GM21390 (cell line): ENCODE measurements at regions not wholly inside any gene's neighbourhood (a gene's known extent, or its start where the extent isn't known, plus 50 kb on each side); places are given as distances from the start of the nearest gene placed in this dataset.

Experiments
- ATAC-seq: cut with Tn5 transposase; IDR thresholded peaks from one replicate; pipeline ENCODE4 v1.9.1; 2021; ENCODE audit not compliant: unreplicated experiment

- ATAC-seq = peak; percentile 99
Observed at GRCh38 chr12:25713264-25713663, 160.2 kb upstream of the LMNTD1 start.

- ATAC-seq = no peak
Observed at GRCh38 chr12:25714198-25714984, 161.3 kb upstream of the LMNTD1 start.

GRCh38 chr12:25715102-25715501 lies 162.0 kb upstream of the LMNTD1 start:
- no peak for ATAC-seq

GRCh38 chr12:25716842-25717241 lies 163.8 kb upstream of the LMNTD1 start:
- no peak for ATAC-seq

- no peak for ATAC-seq
Observed at GRCh38 chr12:25717552-25717951, 164.5 kb upstream of the LMNTD1 start.

- no peak for ATAC-seq
Observed at GRCh38 chr12:25718081-25718731, 165.1 kb upstream of the LMNTD1 start.

GRCh38 chr12:25719505-25719904 lies 166.4 kb upstream of the LMNTD1 start:
- no peak for ATAC-seq

GRCh38 chr12:25723336-25723735 lies 170.3 kb upstream of the LMNTD1 start:
- ATAC-seq = no peak

GRCh38 chr12:25723921-25724491 lies 170.9 kb upstream of the LMNTD1 start:
- no peak for ATAC-seq

GRCh38 chr12:25725470-25725869 lies 172.4 kb upstream of the LMNTD1 start:
- ATAC-seq = no peak

- no peak for ATAC-seq
Observed at GRCh38 chr12:25725931-25726330, 172.8 kb upstream of the LMNTD1 start.

GRCh38 chr12:25728056-25728595 lies 175.0 kb upstream of the LMNTD1 start:
- ATAC-seq = no peak

- no peak for ATAC-seq
Observed at GRCh38 chr12:25730489-25731349, 177.6 kb upstream of the LMNTD1 start.

GRCh38 chr12:25733541-25733940 lies 180.5 kb upstream of the LMNTD1 start:
- no peak for ATAC-seq

- peak; percentile 76 for ATAC-seq
Observed at GRCh38 chr12:25734529-25735180, 181.6 kb upstream of the LMNTD1 start.

- ATAC-seq = no peak
Observed at GRCh38 chr12:25740617-25741016, 187.5 kb upstream of the LMNTD1 start.

- ATAC-seq = no peak
Observed at GRCh38 chr12:25741917-25742316, 188.8 kb upstream of the LMNTD1 start.

GRCh38 chr12:25743679-25744215 lies 190.7 kb upstream of the LMNTD1 start:
- no peak for ATAC-seq

GRCh38 chr12:25744313-25744712 lies 191.2 kb upstream of the LMNTD1 start:
- ATAC-seq = no peak

GRCh38 chr12:25745281-25745680 lies 192.2 kb upstream of the LMNTD1 start:
- no peak for ATAC-seq
